Dedifferentiated amniotic fluid mesenchymal stem cell (primary cell): ENCODE measurements at regions not wholly inside any gene's neighbourhood (a gene's known extent, or its start where the extent isn't known, plus 50 kb on each side); places are given as distances from the start of the nearest gene placed in this dataset.

Experiments
- DNase-seq: peaks from one replicate; pipeline ENCODE4 v3.0.0-alpha.2; 2016; ENCODE audit errors: extremely low spot score

- no peak for DNase-seq
Measured at GRCh38 chr3:14335774-14336748, 66.3 kb upstream of the SLC6A6 start.

DNA sequence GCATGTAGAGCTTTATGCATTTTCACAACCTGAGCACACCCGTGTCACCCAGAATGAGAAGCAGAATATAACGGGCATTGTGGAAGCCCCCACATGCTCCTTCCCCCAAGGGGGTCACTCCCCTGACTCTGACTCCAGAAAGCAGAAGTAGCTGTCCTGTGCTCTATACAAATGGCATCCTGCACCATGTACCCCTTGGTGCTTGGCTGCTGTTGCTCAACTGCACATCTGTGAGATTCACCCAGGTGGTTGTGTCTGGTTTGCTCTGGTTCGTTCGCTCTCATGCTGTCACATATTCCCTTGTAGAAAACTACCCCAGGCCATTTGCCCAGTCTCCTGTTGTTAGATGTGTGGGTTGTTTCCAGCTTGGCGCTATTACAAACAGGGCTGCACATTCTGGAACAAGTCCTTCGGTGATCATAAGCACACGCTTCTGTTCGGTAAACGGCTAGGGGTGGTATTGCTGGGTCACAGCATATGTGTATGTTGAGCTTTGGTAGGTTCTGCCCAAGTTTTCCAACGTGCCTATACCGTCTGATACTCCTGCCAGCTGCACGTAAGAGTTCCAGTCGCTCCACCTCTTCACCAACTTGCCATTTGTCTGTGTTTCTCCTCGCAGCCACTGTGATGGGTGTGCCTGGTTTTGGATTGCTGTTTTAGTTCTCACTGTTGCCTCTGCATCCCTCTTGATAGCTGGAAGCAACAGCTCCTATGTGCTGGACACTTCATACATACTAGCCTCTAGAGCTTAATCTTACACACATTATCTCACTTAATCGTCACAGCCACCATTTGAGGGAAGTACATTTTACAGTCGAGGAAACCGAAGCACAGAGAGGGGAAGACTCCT is 65.4 kb upstream of the SLC6A6 start:
- no peak for DNase-seq

DNA sequence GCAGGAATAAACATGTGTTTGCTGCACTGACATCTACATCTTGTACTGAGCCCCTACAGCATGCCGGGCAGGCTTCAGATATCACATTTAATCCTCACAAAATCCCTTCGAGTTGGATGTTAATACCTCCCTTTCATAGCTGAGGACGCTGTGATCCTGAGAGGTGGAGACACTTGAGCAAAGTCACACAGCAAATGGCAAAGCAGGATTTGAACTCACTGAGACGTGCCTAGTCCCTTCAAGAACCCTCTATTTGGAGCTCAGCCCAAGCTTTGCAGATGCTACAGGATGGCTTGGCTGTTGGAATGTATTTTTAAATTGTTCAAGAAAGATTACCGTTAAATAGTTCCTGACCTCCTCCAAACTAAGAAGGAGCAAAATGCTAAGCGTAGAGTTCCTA is 64.6 kb upstream of the SLC6A6 start:
- no peak for DNase-seq

GRCh38 chr3:14338242-14338641 is 64.2 kb upstream of the SLC6A6 start:
- no peak for DNase-seq

DNA sequence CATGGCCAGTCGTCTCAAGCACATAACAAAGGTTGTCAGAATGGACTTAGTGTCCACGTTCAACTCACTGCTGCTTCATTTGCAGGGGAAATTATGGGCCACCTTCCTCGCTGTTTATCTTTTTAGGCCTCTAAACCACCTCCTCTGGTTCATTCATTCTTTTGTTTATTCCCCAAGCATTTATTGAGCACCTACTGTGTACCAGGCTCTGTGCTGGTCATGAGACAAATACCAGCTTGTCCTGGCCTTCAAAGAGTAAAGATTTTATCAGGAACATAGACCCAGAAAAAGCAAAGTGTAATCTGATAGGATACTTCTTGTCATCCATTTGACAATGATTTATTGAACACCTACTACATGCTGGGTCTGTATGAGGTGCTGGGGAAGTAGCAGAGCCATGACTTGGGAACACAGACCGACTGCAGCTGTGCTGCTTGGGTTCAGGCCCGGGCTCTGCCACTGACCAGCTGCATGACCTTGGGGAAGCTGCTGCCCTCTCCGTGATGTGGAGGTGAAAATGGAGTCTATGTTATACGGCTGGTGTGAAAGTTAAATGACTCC is 63.4 kb upstream of the SLC6A6 start:
- no peak for DNase-seq

DNA sequence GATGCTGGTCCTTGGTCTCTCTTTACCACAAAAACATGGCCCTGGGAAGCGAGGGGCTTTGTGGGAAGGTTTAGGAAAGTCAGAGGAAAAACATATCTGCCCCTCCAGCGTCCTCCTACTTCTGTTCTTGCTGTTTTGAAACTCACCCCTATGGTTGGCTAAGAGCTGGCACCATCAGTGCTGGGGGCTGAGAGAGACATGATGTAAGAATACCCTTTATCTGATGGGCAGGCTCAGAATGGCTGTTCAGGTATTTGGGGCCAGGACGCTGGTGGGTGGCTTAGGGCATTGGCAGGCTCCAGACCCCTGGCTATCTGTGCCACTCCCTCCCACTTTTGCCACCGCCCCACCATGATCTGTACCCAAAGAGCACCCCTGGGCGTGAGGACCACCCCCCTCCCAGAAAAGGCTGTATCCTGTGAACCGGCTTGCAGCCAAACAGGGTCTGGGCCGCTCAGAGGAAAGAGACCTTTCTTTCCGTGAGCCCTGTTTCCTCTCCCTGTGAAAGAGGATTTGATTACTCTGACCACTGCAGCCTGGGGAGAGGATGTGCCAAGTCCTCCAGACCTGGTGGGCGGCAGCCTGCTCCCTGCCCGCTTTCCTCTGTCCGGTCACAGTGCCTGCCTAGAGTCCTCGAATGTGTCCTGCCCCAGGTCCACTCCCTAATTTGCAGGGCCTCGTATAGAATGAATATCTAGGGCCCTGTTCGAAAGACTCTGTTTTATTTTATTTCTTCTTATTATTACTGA is 61.3 kb upstream of the SLC6A6 start:
- no peak for DNase-seq

GRCh38 chr3:14343338-14344112 is 58.9 kb upstream of the SLC6A6 start:
- no peak for DNase-seq

GRCh38 chr3:14344351-14344750 is 58.1 kb upstream of the SLC6A6 start:
- no peak for DNase-seq

GRCh38 chr3:14345496-14346150 is 56.8 kb upstream of the SLC6A6 start:
- peak; percentile 39 for DNase-seq

DNA sequence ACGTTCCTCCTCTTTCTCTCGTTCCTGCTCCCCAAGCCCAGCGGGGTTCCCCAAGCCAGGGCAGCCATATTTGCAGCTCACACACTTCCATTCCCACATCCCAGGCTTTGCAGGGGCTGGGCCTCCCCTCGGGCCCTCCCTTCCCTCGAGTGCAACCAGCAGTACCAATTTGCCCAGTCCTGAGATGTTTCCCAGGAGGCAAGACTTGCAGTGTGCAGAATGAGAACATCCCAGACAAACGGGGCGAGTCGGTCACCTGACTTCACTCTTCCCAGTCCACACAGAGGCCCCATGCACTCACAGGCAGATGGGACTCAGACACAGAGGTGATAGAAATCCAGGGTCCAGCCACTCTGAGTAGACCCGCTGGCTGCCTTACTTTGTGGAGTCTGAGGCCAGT is 56.2 kb upstream of the SLC6A6 start:
- no peak for DNase-seq

GRCh38 chr3:14346642-14347041 is 55.8 kb upstream of the SLC6A6 start:
- DNase-seq = no peak

- no peak for DNase-seq
Measured at GRCh38 chr3:14347110-14347509, 55.3 kb upstream of the SLC6A6 start.

DNA sequence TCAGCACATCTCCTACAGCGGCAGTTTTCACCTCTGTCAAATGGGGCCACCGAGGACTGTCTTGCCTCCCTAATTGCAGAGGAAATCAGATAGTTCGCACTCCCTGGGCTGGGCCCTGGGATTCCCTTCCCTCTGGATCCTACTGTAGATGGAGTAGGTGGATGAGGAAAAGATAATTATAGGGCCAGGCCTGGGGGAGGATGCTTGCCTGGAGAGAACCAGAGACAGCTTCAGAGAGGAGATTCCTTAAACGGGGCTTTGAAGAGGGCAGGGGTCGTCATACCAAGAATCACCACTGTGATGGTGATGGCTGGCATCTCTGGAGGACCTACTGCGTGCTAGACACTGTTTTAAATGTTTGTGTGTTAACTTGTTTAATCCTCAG is 50.8 kb upstream of the SLC6A6 start:
- no peak for DNase-seq

- DNase-seq = no peak
Measured at GRCh38 chr3:14352002-14352627, 50.3 kb upstream of the SLC6A6 start.
